ENCODE measurements at regions not wholly inside any gene's neighbourhood (a gene's known extent, or its start where the extent isn't known, plus 50 kb on each side); places are given as distances from the start of the nearest gene placed in this dataset.

GRCh38 chr1:192506741-192507155, 68.8 kb upstream of the RGS1 start:
- no peaks in the 10 kb centered on the region for H3K36me3 ChIP-seq (ENCODE audit: insufficient read depth in 1 of 2, low read depth in 1 of 2)
- DNase-seq (no peak), ATAC-seq (no peak)
- intact Hi-C loops (cut with DNase I) = no loop called here
- 56 to 70% (median 61%) methylated on average over 2 of the region's 2 CpGs for WGBS, 3 donors
- no peak overlapping the region for H3K27ac ChIP-seq
- H3K4me1 ChIP-seq = no peaks in the 10 kb centered on the region
- H3K27me3 ChIP-seq (ENCODE audit: insufficient read depth in 3 of 3, low read length in 2 of 3) = no peaks in the 10 kb centered on the region
- no peak overlapping the region for H3K4me3 ChIP-seq
- TF ChIP-seq CTCF (IDR thresholded peaks at IDR 0.05) = no peak
- no peaks in the 10 kb centered on the region for H3K9me3 ChIP-seq

- DNase-seq (no peak), ATAC-seq (peak in 1 of 4 donors; percentile 30)
- Histone ChIP-seq H3K9me3 (no peaks in the 10 kb centered on the region), H3K4me3 (no peak overlapping the region), H3K4me1 (no peaks in the 10 kb centered on the region), H3K36me3 (ENCODE audit: insufficient read depth in 1 of 2, low read depth in 1 of 2) (no peaks in the 10 kb centered on the region), H3K27me3 (ENCODE audit: insufficient read depth in 3 of 3, low read length in 2 of 3) (no peaks in the 10 kb centered on the region), H3K27ac (no peak overlapping the region)
- intact Hi-C loops (cut with DNase I) = no loop called here
- no peak for TF ChIP-seq CTCF (IDR thresholded peaks at IDR 0.05)
- WGBS, 3 donors = 45 to 56% (median 51%) methylated on average over 2 of the region's 2 CpGs
These were observed 63.0 kb upstream of the RGS1 start for GRCh38 chr1:192512426-192513162.

GRCh38 chr1:192513196-192513595, 62.4 kb upstream of the RGS1 start:
- no peaks in the 10 kb centered on the region for H3K27me3 ChIP-seq (ENCODE audit: insufficient read depth in 3 of 3, low read length in 2 of 3)
- TF ChIP-seq CTCF (IDR thresholded peaks at IDR 0.05) = no peak
- no peaks in the 10 kb centered on the region for H3K4me1 ChIP-seq
- no peak overlapping the region for H3K4me3 ChIP-seq
- ATAC-seq = no peak
- no peak overlapping the region for H3K27ac ChIP-seq
- WGBS, 3 donors = 85 to 90% (median 87%) methylated on average over 1 of the region's 1 CpG
- H3K36me3 ChIP-seq (ENCODE audit: insufficient read depth in 1 of 2, low read depth in 1 of 2) = no peaks in the 10 kb centered on the region
- no peaks in the 10 kb centered on the region for H3K9me3 ChIP-seq
- no peak for DNase-seq
- intact Hi-C loops (cut with DNase I) = no loop called here

- intact Hi-C loops (cut with DNase I) = no loop called here
- no peak overlapping the region for H3K27ac ChIP-seq
- 42 to 63% (median 50%) methylated on average over 1 of the region's 1 CpG for WGBS, 3 donors
These were observed 61.9 kb upstream of the RGS1 start for GRCh38 chr1:192513697-192514096.

More at GRCh38 chr1:192513697-192514096, 61.9 kb upstream of the RGS1 start:
- TF ChIP-seq CTCF (IDR thresholded peaks at IDR 0.05) = no peak
- DNase-seq (no peak), ATAC-seq (no peak)
- Histone ChIP-seq H3K36me3 (ENCODE audit: insufficient read depth in 1 of 2, low read depth in 1 of 2) (no peaks in the 10 kb centered on the region), H3K4me3 (no peak overlapping the region), H3K27me3 (ENCODE audit: insufficient read depth in 3 of 3, low read length in 2 of 3) (no peaks in the 10 kb centered on the region), H3K9me3 (no peaks in the 10 kb centered on the region), H3K4me1 (no peaks in the 10 kb centered on the region)

Data from psoas muscle (tissue), 7 donors.